T-helper 1 cell treated with Interleukin-12 subunit alpha and Interleukin-12 subunit beta and Interleukin-4 antibody, amounts not matched to agents 30 μg/mL and 1 μg/mL, for 36 hours (primary cell): ENCODE measurements at regions not wholly inside any gene's neighbourhood (a gene's known extent, or its start where the extent isn't known, plus 50 kb on each side); places are given as distances from the start of the nearest gene placed in this dataset.

Source experiments
- H3K27ac Mint-ChIP-seq: one replicate; pipeline ENCODE4 v1.8.0; 2021; ENCODE audit warnings: mild to moderate bottlenecking, mixed read lengths
- H3K27me3 Mint-ChIP-seq: one replicate; pipeline ENCODE4 v1.8.0; 2021; ENCODE audit warnings: low read depth, mixed read lengths
- H3K36me3 Mint-ChIP-seq: one replicate; pipeline ENCODE4 v1.8.0; 2021; ENCODE audit warnings: low read depth, mixed read lengths
- H3K4me1 Mint-ChIP-seq: one replicate; pipeline ENCODE4 v1.8.0; 2021; ENCODE audit warnings: low read depth, mixed read lengths
- H3K4me3 Mint-ChIP-seq: one replicate; pipeline ENCODE4 v1.8.0; 2021; ENCODE audit warnings: mild to moderate bottlenecking, moderate library complexity, mixed read lengths
- H3K9me3 Mint-ChIP-seq: one replicate; pipeline ENCODE4 v1.8.0; 2021; ENCODE audit warnings: mixed read lengths

- Mint-ChIP-seq H3K27ac (no peak overlapping the region), H3K36me3 (peaks cover 2% of the 10 kb centered on the region), H3K4me1 (peaks cover 7% of the 10 kb centered on the region), H3K9me3 (peaks cover 2% of the 10 kb centered on the region), H3K4me3 (no peak overlapping the region), H3K27me3 (peaks cover 5% of the 10 kb centered on the region)
Measured at GRCh38 chr2:12131975-12132374, 385.5 kb downstream of the LPIN1 start.

GRCh38 chr2:12141618-12142258, 395.3 kb downstream of the LPIN1 start:
- no peak overlapping the region for H3K27ac Mint-ChIP-seq
- no peaks in the 10 kb centered on the region for H3K4me1 Mint-ChIP-seq
- no peaks in the 10 kb centered on the region for H3K9me3 Mint-ChIP-seq
- H3K27me3 Mint-ChIP-seq: peaks cover 36% of the 10 kb centered on the region
- H3K36me3 Mint-ChIP-seq: no peaks in the 10 kb centered on the region
- no peak overlapping the region for H3K4me3 Mint-ChIP-seq

DNA sequence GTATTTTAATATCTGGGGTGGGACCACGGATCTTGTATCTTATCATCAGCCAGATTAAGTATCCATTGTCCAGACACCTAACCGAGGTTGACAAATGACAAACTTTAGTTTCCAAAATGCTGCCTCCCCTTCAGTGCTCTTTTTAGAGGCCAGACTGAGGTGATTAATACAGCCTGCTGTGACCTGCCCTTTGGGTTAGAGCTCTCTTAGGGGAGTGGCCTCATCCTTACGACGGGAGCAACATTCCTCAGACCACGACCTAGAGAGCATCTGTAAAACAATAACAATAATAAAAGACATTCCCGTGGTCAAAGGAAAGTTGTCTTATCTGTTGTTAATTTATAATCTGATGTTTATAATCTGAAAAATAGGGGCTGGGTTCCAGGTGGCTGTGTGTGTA, 405.3 kb downstream of the LPIN1 start:
- H3K27me3 Mint-ChIP-seq: peaks cover 25% of the 10 kb centered on the region
- H3K4me1 Mint-ChIP-seq: no peaks in the 10 kb centered on the region
- H3K27ac Mint-ChIP-seq: no peak overlapping the region
- H3K9me3 Mint-ChIP-seq: no peaks in the 10 kb centered on the region
- H3K36me3 Mint-ChIP-seq: no peaks in the 10 kb centered on the region
- H3K4me3 Mint-ChIP-seq: no peak overlapping the region

DNA sequence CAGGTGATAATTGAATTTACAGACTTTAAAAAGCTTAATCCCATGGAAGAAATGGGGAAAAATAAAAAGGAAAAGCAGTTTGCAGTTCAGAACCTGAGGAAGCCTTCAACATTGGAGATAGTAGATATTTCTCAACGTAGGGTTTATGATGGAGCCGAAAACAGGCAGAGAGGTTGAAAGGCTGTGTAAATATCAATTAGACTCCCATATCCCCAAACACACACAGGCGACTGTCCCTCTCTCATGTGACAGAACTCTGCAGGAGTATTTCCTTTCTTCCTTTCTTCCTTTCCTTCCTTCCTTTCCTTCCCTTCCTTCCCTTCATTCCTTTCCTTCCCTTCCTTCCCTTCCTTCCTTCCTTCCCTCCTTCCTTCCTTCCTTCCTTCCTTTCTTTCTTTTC, 406.5 kb downstream of the LPIN1 start:
- H3K4me1 Mint-ChIP-seq: no peaks in the 10 kb centered on the region
- H3K27me3 Mint-ChIP-seq: peaks cover 25% of the 10 kb centered on the region
- no peaks in the 10 kb centered on the region for H3K36me3 Mint-ChIP-seq
- no peaks in the 10 kb centered on the region for H3K9me3 Mint-ChIP-seq
- no peak overlapping the region for H3K27ac Mint-ChIP-seq
- H3K4me3 Mint-ChIP-seq: no peak overlapping the region

DNA sequence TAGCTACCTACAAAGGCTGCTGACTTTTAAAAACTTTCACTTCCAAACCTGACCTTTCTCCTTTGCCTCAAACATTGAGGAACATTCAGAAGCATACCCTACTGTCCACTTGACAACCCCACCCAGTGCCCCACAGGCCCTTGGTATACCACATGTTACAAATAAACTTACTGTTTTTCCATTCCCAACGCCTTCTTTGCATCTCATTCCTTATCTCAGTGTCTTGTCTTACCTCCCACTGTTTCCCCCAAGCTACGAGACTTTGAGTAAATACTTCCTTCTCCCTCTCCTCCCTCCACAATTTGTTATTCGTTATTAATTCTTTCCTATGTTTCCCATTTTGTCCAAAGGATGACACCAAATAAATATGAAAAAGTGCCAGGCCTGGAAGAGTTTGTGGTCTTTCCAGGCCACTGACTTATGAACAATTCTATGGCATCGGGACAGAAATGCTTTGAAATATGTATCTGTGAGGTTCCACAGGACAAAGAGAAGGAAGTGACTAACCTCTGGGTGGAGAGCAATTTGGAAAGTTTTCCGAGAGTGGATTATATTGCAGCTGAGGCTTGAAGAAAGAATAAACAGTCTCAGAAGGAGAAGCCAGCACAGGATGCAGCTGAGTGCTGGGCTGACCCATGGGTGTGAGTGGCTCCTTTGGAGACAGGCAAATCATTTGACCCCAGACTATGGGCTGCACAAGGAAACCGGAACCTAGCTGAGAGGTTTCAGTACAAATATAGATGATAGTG, 409.0 kb downstream of the LPIN1 start:
- Mint-ChIP-seq H3K4me3 (no peak overlapping the region), H3K27ac (no peak overlapping the region), H3K9me3 (no peaks in the 10 kb centered on the region), H3K36me3 (no peaks in the 10 kb centered on the region), H3K4me1 (no peaks in the 10 kb centered on the region), H3K27me3 (peaks cover 29% of the 10 kb centered on the region)

- H3K4me3 Mint-ChIP-seq: no peak overlapping the region
- peaks cover 29% of the 10 kb centered on the region for H3K27me3 Mint-ChIP-seq
- H3K9me3 Mint-ChIP-seq: no peaks in the 10 kb centered on the region
- H3K27ac Mint-ChIP-seq: no peak overlapping the region
- H3K4me1 Mint-ChIP-seq: no peaks in the 10 kb centered on the region
- H3K36me3 Mint-ChIP-seq: no peaks in the 10 kb centered on the region
Measured at GRCh38 chr2:12156349-12156748, 409.9 kb downstream of the LPIN1 start.

- peaks cover 24% of the 10 kb centered on the region for H3K27me3 Mint-ChIP-seq
- no peak overlapping the region for H3K27ac Mint-ChIP-seq
- H3K36me3 Mint-ChIP-seq: no peaks in the 10 kb centered on the region
- H3K4me3 Mint-ChIP-seq: no peak overlapping the region
- peaks cover 5% of the 10 kb centered on the region for H3K4me1 Mint-ChIP-seq
- H3K9me3 Mint-ChIP-seq: no peaks in the 10 kb centered on the region
Measured at GRCh38 chr2:12161085-12161484, 414.7 kb downstream of the LPIN1 start.

- Mint-ChIP-seq H3K36me3 (no peaks in the 10 kb centered on the region), H3K27ac (no peak overlapping the region), H3K4me3 (no peak overlapping the region), H3K9me3 (no peaks in the 10 kb centered on the region), H3K27me3 (peaks cover 21% of the 10 kb centered on the region), H3K4me1 (peaks cover 5% of the 10 kb centered on the region)
Measured at GRCh38 chr2:12162269-12163247, 416.1 kb downstream of the LPIN1 start.

- peaks cover 5% of the 10 kb centered on the region for H3K4me1 Mint-ChIP-seq
- peaks cover 21% of the 10 kb centered on the region for H3K27me3 Mint-ChIP-seq
- H3K4me3 Mint-ChIP-seq: no peak overlapping the region
- no peaks in the 10 kb centered on the region for H3K9me3 Mint-ChIP-seq
- no peaks in the 10 kb centered on the region for H3K36me3 Mint-ChIP-seq
- no peak overlapping the region for H3K27ac Mint-ChIP-seq
Measured at GRCh38 chr2:12163866-12164265, 417.4 kb downstream of the LPIN1 start.

DNA sequence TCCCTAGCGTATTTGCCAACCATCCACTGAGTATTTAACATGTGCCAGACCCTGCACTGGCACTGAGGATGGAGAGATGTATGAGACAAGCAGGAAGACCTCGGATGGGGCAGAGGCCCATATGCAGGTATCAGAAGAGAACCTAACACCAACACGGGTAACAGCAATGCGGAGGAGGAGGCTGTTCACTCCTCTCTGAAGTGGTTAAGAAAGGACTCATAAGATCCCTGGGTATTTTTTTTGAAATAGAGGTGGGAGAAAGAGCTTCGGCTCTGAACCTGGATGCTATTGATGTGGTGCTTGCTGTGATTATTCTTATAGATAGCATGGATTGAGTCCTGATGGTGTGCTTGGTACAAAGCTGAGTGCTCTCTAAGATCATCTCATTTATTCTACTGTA, 418.3 kb downstream of the LPIN1 start:
- no peak overlapping the region for H3K4me3 Mint-ChIP-seq
- H3K4me1 Mint-ChIP-seq: peaks cover 14% of the 10 kb centered on the region
- no peaks in the 10 kb centered on the region for H3K36me3 Mint-ChIP-seq
- peaks cover 17% of the 10 kb centered on the region for H3K27me3 Mint-ChIP-seq
- no peaks in the 10 kb centered on the region for H3K9me3 Mint-ChIP-seq
- H3K27ac Mint-ChIP-seq: no peak overlapping the region

DNA sequence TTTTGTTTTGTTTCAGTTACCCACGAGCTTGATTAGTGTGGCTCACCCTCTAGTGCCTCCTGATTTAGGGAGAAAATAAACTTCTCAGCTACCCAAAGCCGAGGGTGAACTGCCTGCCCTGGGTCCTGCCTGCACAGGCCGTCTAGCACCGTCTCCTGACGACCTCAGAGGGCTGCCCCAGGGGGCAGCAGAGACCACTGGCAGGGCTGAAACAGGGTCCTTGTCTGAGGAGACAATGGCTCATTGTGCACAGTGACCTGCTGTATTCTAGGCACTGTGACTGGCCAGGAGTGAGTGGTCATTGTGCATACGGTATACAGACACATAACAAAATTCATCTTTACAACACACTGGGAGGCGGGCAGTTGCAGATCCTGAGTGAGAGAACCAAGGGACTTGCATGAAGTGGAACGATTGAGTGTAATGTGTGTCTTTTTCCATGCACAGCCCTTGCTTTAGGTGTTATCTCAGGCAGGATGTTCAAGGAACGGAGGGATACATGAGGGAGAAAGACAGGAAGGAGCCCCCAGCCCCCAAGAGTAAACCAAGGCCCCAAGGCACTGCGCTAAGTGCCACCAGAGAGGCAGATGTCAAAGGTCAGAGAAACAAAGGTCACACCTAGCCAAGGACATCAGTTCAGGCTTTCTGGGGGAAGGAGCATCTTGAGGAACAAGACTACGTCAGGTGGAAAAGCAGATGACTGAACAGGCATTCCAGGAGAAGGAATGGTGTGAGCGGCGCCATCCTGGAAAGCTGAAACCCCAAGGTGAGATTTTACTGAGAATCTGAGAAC, 421.3 kb downstream of the LPIN1 start:
- Mint-ChIP-seq H3K27ac (no peak overlapping the region), H3K27me3 (peaks cover 10% of the 10 kb centered on the region), H3K36me3 (no peaks in the 10 kb centered on the region), H3K9me3 (no peaks in the 10 kb centered on the region), H3K4me3 (no peak overlapping the region), H3K4me1 (peaks cover 17% of the 10 kb centered on the region)

DNA sequence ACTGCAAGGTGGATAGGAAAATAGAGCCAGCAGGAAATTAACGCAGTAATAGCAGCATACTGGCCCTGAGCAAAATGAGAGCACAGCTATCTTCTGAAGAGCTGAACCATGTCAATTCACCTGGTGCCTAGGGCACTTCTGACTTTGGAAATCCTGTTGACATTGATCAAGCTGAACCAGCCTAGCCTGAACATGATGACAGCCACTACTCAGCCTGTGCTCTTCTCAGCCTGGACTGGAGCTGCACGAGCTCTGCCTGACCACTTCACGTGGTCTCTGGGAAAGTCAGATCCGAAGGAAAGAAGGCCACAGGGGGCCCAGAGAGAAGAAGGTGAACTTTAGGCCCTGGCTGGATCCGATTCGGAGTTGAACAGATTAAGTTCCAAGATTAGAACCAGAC, 421.9 kb downstream of the LPIN1 start:
- no peaks in the 10 kb centered on the region for H3K9me3 Mint-ChIP-seq
- no peak overlapping the region for H3K4me3 Mint-ChIP-seq
- H3K27ac Mint-ChIP-seq: no peak overlapping the region
- H3K4me1 Mint-ChIP-seq: peaks cover 17% of the 10 kb centered on the region
- H3K36me3 Mint-ChIP-seq: no peaks in the 10 kb centered on the region
- peaks cover 10% of the 10 kb centered on the region for H3K27me3 Mint-ChIP-seq

GRCh38 chr2:12168791-12169388, 422.5 kb downstream of the LPIN1 start:
- Mint-ChIP-seq H3K4me1 (peaks cover 17% of the 10 kb centered on the region), H3K4me3 (no peak overlapping the region), H3K27me3 (peaks cover 6% of the 10 kb centered on the region), H3K9me3 (no peaks in the 10 kb centered on the region), H3K27ac (peak overlapping the region; percentile 54), H3K36me3 (no peaks in the 10 kb centered on the region)

- no peaks in the 10 kb centered on the region for H3K36me3 Mint-ChIP-seq
- peaks cover 3% of the 10 kb centered on the region for H3K27me3 Mint-ChIP-seq
- peaks cover 15% of the 10 kb centered on the region for H3K4me1 Mint-ChIP-seq
- H3K27ac Mint-ChIP-seq: peak overlapping the region; percentile 54
- H3K9me3 Mint-ChIP-seq: no peaks in the 10 kb centered on the region
- no peak overlapping the region for H3K4me3 Mint-ChIP-seq
Measured at GRCh38 chr2:12169721-12170120, 423.3 kb downstream of the LPIN1 start.
